ENCODE measurements at regions not wholly inside any gene's neighbourhood (a gene's known extent, or its start where the extent isn't known, plus 50 kb on each side); places are given as distances from the start of the nearest gene placed in this dataset.

DNA sequence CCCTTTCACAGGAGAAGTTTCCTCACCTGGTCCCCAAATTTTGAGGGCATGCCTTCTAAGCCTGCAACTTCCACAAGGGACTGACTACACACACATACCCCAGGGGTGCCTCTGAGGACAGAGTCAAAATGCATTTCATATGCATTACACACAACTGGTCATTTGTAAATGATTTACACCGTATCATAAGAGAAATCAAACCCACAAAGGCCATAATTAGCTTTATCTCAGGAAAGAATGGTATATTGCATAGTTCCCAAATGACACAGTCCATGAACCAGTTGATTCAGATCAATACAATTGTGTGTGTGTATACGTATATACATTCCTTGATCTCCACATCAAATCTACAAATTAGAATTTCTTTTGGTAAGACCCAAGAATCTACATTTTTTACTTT lies 203.3 kb upstream of the PRDM1 start (continued):
- TF ChIP-seq, protein P1, sequence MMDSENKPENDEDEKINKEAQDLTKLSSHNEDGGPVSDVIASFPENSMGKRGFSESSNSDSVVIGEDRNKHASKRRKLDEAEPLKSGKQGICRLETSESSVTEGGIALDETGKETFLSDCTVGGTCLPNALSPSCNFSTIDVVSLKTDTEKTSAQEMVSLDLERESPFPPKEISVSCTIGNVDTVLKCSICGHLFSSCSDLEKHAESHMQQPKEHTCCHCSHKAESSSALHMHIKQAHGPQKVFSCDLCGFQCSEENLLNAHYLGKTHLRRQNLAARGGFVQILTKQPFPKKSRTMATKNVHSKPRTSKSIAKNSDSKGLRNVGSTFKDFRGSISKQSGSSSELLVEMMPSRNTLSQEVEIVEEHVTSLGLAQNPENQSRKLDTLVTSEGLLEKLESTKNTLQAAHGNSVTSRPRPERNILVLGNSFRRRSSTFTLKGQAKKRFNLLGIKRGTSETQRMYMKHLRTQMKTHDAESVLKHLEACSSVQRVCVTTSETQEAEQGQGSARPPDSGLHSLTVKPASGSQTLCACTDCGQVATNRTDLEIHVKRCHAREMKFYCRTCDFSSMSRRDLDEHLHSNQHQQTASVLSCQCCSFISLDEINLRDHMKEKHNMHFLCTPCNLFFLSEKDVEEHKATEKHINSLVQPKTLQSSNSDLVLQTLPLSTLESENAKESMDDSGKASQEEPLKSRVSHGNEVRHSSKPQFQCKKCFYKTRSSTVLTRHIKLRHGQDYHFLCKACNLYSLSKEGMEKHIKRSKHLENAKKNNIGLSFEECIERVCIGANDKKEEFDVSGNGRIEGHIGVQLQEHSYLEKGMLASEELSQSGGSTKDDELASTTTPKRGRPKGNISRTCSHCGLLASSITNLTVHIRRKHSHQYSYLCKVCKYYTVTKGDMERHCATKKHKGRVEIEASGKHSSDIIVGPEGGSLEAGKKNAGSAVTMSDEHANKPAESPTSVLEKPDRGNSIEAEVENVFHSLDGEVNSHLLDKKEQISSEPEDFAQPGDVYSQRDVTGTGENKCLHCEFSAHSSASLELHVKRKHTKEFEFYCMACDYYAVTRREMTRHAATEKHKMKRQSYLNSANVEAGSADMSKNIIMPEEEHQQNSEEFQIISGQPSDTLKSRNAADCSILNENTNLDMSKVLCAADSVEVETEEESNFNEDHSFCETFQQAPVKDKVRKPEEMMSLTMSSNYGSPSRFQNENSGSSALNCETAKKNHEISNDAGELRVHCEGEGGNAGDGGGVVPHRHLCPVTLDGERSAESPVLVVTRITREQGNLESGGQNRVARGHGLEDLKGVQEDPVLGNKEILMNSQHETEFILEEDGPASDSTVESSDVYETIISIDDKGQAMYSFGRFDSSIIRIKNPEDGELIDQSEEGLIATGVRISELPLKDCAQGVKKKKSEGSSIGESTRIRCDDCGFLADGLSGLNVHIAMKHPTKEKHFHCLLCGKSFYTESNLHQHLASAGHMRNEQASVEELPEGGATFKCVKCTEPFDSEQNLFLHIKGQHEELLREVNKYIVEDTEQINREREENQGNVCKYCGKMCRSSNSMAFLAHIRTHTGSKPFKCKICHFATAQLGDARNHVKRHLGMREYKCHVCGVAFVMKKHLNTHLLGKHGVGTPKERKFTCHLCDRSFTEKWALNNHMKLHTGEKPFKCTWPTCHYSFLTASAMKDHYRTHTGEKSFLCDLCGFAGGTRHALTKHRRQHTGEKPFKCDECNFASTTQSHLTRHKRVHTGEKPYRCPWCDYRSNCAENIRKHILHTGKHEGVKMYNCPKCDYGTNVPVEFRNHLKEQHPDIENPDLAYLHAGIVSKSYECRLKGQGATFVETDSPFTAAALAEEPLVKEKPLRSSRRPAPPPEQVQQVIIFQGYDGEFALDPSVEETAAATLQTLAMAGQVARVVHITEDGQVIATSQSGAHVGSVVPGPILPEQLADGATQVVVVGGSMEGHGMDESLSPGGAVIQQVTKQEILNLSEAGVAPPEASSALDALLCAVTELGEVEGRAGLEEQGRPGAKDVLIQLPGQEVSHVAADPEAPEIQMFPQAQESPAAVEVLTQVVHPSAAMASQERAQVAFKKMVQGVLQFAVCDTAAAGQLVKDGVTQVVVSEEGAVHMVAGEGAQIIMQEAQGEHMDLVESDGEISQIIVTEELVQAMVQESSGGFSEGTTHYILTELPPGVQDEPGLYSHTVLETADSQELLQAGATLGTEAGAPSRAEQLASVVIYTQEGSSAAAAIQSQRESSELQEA (CRISPR knock-in tag; IDR thresholded peaks at IDR 0.05; ENCODE audit: not compliant biosample characterization), result no peak

DNA sequence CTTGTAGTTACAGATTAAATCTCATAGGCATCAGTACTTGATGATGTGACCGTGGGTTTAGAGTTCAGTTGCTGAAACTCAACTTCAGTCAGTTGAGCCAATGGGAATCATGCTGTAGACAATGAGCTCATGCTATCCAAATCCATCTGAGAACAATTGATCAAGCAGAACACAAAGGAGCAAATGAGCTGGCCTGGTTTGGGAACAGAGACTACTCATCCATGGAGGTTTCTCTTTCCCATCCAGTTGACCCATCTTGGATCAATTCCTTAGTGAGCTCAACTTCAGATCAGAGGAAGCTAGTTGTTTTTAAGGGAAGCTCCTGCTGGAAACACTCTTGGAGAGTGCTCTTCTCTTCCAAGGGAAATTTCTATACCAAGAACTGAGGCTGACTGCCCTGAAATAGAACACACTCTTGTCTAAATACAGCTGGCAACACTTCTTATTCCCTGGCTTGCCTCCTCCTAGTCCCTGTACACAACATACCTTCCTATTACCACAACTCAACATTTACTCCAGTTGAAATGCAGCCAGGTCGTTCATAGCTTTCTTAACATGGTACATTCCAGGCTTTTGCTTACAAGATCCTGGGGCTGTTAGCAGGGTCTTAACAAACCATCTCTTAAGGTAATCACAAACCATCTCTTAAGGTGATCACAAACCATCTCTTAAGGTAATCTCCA lies 203.9 kb upstream of the PRDM1 start:
- CTCF ChIA-PET (ENCODE audit: low intra/inter-chr PET ratio, low total read pairs), result no interaction called here
- in situ Hi-C loops (cut with HindIII; ENCODE audit: extremely low pct_ligation_motif_present, low pct_unique_long_range_greater_than_20kb) (no loop called here), intact Hi-C loops (cut with micrococcal nuclease; ENCODE audit: unreplicated experiment) (no loop called here)
- Histone ChIP-seq H3K9me3 (ENCODE audit: low read length) (no peaks in the 10 kb centered on the region), H3K27ac (ENCODE audit: extremely low read length, insufficient read depth, low read length) (no peak overlapping the region), H4K20me1 (ENCODE audit: insufficient read depth, low read length) (no peaks in the 10 kb centered on the region), H3K4me3 (replicated peaks in 1 of 3; ENCODE audit: insufficient read depth in 1 of 3, low read depth in 2 of 3, low read length in 3 of 3) (no peak overlapping the region), H3K36me3 (replicated peaks in 1 of 2; ENCODE audit: control insufficient read depth in 1 of 2, insufficient read depth in 2 of 2, low read length in 2 of 2) (no peaks in the 10 kb centered on the region), H3K4me2 (ENCODE audit: low read depth, low read length) (no peak overlapping the region), H2AFZ (ENCODE audit: low read length) (no peak overlapping the region), H3K27me3 (ENCODE audit: control insufficient read depth in 1 of 2, insufficient read depth in 2 of 2, low read length in 2 of 2) (peaks cover 2 to 40% of the 10 kb centered on the region in 2 experiments), H3K4me1 (ENCODE audit: insufficient read depth, low read length) (no peaks in the 10 kb centered on the region), H3K79me2 (ENCODE audit: insufficient read depth, low read length) (no peaks in the 10 kb centered on the region), H3K9ac (ENCODE audit: insufficient read depth, low read depth, low read length) (no peak overlapping the region)
- no peak for DNase-seq (ENCODE audit: low spot score)
- POLR2A ChIA-PET, result no interaction called here
- ATAC-seq, result no peak
- BruUV-seq (replicated peaks), result no TSS peak
- no peak for TF ChIP-seq ZNF232 (CRISPR knock-in tag; IDR thresholded peaks at IDR 0.05; ENCODE audit: borderline replicate concordance)
- no peak for TF ChIP-seq ZNF713 (CRISPR knock-in tag; IDR thresholded peaks at IDR 0.05)
- TF ChIP-seq XBP1 (CRISPR knock-in tag; IDR thresholded peaks at IDR 0.05), result no peak
- no peak for TF ChIP-seq ZNF30 (CRISPR knock-in tag; IDR thresholded peaks at IDR 0.05)
- no peak for TF ChIP-seq EEA1 (CRISPR knock-in tag; IDR thresholded peaks at IDR 0.05; ENCODE audit: borderline replicate concordance)
- no peak for TF ChIP-seq FOXA3 (CRISPR knock-in tag; IDR thresholded peaks at IDR 0.05)
- 0% methylated on average over 2 of the region's 2 CpGs for WGBS (ENCODE audit: low lambda C conversion rate)
- FAIRE-seq, result no peak
